ENCODE measurements at regions not wholly inside any gene's neighbourhood (a gene's known extent, or its start where the extent isn't known, plus 50 kb on each side); places are given as distances from the start of the nearest gene placed in this dataset.
A peak's percentile ranks its signal among the peaks of the same experiment; 100 is the strongest.

GRCh38 chr12:23197266-23197665, 572.3 kb downstream of the ETNK1 start:
- Histone ChIP-seq H3K4me2 (ENCODE audit: low read depth, low read length, poor library complexity, severe bottlenecking) (no peak overlapping the region), H3K27me3 (ENCODE audit: insufficient read depth, low read length, poor library complexity, severe bottlenecking) (no peaks in the 10 kb centered on the region), H3F3A (ENCODE audit: low read depth) (no peaks in the 10 kb centered on the region), H3K9ac (ENCODE audit: low read depth, low read length, poor library complexity, severe bottlenecking) (no peak overlapping the region), H2AFZ (ENCODE audit: low read length) (no peak overlapping the region), H4K20me1 (ENCODE audit: insufficient read depth, low read length, poor library complexity, severe bottlenecking) (no peaks in the 10 kb centered on the region), H3K9me3 (ENCODE audit: insufficient read depth, low read depth, low read length) (no peaks in the 10 kb centered on the region; the same call in 1 of the 2 replicates), H3K9me2 (replicated peaks; ENCODE audit: low read depth, low read length) (no peaks in the 10 kb centered on the region), H3K36me3 (ENCODE audit: insufficient read depth, low read length) (no peaks in the 10 kb centered on the region), H3K4me1 (ENCODE audit: insufficient read depth, low read length, poor library complexity, severe bottlenecking) (no peaks in the 10 kb centered on the region), H3K79me2 (ENCODE audit: insufficient read depth, low read length) (no peaks in the 10 kb centered on the region), H3K4me3 (ENCODE audit: low read length, poor library complexity, severe bottlenecking) (no peak overlapping the region)
- no peak for TF ChIP-seq EZH2phosphoT487 (IDR thresholded peaks at IDR 0.05; ENCODE audit: borderline replicate concordance)

DNA sequence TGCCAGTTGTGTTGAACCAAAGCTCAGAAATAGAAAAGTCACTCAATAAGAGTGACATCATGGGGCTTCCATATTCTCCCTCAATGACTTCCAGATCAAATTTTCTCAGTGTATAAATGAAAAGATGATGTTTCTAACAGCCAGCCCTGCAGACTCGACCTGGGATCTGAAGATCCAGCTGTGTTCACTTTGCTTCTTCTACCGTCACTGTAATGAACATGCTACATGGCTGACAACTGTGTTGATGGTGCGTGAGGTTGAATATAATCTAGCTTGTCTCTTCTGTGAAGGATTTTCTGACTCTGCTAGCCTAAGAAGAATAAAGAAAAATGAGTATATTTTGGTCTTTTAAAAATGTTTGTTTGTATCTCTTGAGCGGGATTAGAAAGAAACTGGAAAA, 577.8 kb downstream of the ETNK1 start:
- H3K79me2 ChIP-seq (ENCODE audit: insufficient read depth, low read length) = no peaks in the 10 kb centered on the region
- TF ChIP-seq, protein P1, sequence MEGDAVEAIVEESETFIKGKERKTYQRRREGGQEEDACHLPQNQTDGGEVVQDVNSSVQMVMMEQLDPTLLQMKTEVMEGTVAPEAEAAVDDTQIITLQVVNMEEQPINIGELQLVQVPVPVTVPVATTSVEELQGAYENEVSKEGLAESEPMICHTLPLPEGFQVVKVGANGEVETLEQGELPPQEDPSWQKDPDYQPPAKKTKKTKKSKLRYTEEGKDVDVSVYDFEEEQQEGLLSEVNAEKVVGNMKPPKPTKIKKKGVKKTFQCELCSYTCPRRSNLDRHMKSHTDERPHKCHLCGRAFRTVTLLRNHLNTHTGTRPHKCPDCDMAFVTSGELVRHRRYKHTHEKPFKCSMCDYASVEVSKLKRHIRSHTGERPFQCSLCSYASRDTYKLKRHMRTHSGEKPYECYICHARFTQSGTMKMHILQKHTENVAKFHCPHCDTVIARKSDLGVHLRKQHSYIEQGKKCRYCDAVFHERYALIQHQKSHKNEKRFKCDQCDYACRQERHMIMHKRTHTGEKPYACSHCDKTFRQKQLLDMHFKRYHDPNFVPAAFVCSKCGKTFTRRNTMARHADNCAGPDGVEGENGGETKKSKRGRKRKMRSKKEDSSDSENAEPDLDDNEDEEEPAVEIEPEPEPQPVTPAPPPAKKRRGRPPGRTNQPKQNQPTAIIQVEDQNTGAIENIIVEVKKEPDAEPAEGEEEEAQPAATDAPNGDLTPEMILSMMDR (conservative IDR thresholded peaks at IDR 0.05; ENCODE audit: low read length) = no peak
- no peak for TF ChIP-seq EZH2phosphoT487 (IDR thresholded peaks at IDR 0.05; ENCODE audit: borderline replicate concordance)

GRCh38 chr12:23204933-23205778, 580.2 kb downstream of the ETNK1 start:
- Histone ChIP-seq H3K9me3 (ENCODE audit: insufficient read depth, low read depth, low read length) (no peaks in the 10 kb centered on the region), H3F3A (ENCODE audit: low read depth) (no peaks in the 10 kb centered on the region), H3K4me3 (ENCODE audit: low read length, poor library complexity, severe bottlenecking) (peak overlapping the region; percentile 6), H2AFZ (ENCODE audit: low read length) (no peak overlapping the region), H3K4me2 (ENCODE audit: low read depth, low read length, poor library complexity, severe bottlenecking) (peak overlapping the region; percentile 20), H3K9ac (ENCODE audit: low read depth, low read length, poor library complexity, severe bottlenecking) (no peak overlapping the region), H3K79me2 (ENCODE audit: insufficient read depth, low read length) (no peaks in the 10 kb centered on the region), H3K27me3 (ENCODE audit: insufficient read depth, low read length, poor library complexity, severe bottlenecking) (no peaks in the 10 kb centered on the region), H4K20me1 (ENCODE audit: insufficient read depth, low read length, poor library complexity, severe bottlenecking) (no peaks in the 10 kb centered on the region), H3K4me1 (ENCODE audit: insufficient read depth, low read length, poor library complexity, severe bottlenecking) (no peaks in the 10 kb centered on the region), H3K36me3 (ENCODE audit: insufficient read depth, low read length) (no peaks in the 10 kb centered on the region), H3K9me2 (replicated peaks; ENCODE audit: low read depth, low read length) (no peaks in the 10 kb centered on the region)
- no peak for TF ChIP-seq EZH2phosphoT487 (IDR thresholded peaks at IDR 0.05; ENCODE audit: borderline replicate concordance)
- TF ChIP-seq, protein P1 (conservative IDR thresholded peaks at IDR 0.05; ENCODE audit: low read length) = peak; percentile 97

More for the DNA sequence above, 577.8 kb downstream of the ETNK1 start:
- no peaks in the 10 kb centered on the region for H4K20me1 ChIP-seq (ENCODE audit: insufficient read depth, low read length, poor library complexity, severe bottlenecking)
- H3K36me3 ChIP-seq (ENCODE audit: insufficient read depth, low read length) = no peaks in the 10 kb centered on the region
- no peak overlapping the region for H3K4me3 ChIP-seq (ENCODE audit: low read length, poor library complexity, severe bottlenecking)
- H3K4me2 ChIP-seq (ENCODE audit: low read depth, low read length, poor library complexity, severe bottlenecking) = no peak overlapping the region
- no peaks in the 10 kb centered on the region for H3K4me1 ChIP-seq (ENCODE audit: insufficient read depth, low read length, poor library complexity, severe bottlenecking)
- H3K9me3 ChIP-seq (ENCODE audit: insufficient read depth, low read depth, low read length) = no peaks in the 10 kb centered on the region; the same call in 1 of the 2 replicates
- no peaks in the 10 kb centered on the region for H3K27me3 ChIP-seq (ENCODE audit: insufficient read depth, low read length, poor library complexity, severe bottlenecking)
- no peak overlapping the region for H2AFZ ChIP-seq (ENCODE audit: low read length)
- no peaks in the 10 kb centered on the region for H3K9me2 ChIP-seq (replicated peaks; ENCODE audit: low read depth, low read length)
- no peaks in the 10 kb centered on the region for H3F3A ChIP-seq (ENCODE audit: low read depth)
- H3K9ac ChIP-seq (ENCODE audit: low read depth, low read length, poor library complexity, severe bottlenecking) = no peak overlapping the region

Measured in Loucy (cell line).